ENCODE measurements at regions not wholly inside any gene's neighbourhood (a gene's known extent, or its start where the extent isn't known, plus 50 kb on each side); places are given as distances from the start of the nearest gene placed in this dataset.

DNA sequence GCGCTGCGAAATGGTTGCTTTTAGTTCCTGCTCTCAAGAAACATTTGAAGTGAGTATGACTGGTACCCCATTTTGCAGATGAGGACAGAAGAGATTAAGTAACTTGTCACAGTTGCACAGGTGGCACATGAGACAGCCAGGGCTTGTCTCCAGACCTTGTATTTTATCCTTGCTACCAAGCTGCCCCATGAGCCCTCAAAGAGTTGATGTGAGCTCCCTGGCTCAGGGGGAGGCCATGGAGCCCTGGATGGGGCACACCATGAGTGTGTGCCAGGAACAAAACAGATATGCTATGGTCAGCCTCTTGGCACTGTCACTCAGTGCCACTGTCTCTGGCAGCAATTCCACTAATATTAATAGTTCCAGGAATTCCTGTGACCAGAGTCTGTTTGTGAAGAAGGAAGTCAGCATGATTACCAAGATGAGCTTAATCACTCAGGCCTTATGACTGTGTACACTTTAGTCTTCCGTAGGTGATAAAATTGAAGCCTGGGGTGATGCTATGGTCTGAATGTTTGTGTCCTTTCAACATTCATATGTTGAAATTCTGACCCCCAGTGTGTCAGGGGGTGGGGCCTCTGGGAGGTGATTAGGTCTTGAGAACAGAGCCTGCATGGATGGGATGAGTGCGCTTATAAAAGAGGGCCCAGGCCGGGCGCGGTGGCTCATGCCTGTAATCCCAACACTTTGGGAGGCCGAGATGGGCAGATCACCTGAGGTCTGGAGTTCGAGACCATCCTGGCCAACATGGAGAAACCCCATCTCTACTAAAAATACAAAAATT, 806.8 kb downstream of the AACS start:
- TF ChIP-seq, protein P1, sequence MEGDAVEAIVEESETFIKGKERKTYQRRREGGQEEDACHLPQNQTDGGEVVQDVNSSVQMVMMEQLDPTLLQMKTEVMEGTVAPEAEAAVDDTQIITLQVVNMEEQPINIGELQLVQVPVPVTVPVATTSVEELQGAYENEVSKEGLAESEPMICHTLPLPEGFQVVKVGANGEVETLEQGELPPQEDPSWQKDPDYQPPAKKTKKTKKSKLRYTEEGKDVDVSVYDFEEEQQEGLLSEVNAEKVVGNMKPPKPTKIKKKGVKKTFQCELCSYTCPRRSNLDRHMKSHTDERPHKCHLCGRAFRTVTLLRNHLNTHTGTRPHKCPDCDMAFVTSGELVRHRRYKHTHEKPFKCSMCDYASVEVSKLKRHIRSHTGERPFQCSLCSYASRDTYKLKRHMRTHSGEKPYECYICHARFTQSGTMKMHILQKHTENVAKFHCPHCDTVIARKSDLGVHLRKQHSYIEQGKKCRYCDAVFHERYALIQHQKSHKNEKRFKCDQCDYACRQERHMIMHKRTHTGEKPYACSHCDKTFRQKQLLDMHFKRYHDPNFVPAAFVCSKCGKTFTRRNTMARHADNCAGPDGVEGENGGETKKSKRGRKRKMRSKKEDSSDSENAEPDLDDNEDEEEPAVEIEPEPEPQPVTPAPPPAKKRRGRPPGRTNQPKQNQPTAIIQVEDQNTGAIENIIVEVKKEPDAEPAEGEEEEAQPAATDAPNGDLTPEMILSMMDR (IDR thresholded peaks at IDR 0.05), result no peak
- TF ChIP-seq POLR2AphosphoS5 (IDR thresholded peaks at IDR 0.05), result no peak
- no peak for TF ChIP-seq POLR2A (IDR thresholded peaks at IDR 0.05)

Data from stomach (tissue), 4 donors.